PC-3 (cell line): ENCODE measurements at regions not wholly inside any gene's neighbourhood (a gene's known extent, or its start where the extent isn't known, plus 50 kb on each side); places are given as distances from the start of the nearest gene placed in this dataset.

Experiments used
- EZH2phosphoT487 ChIP-seq: fragments of 300-600 bp; sonication (generic); IDR thresholded peaks from 2 replicates; pipeline ENCODE4 v1.6.1; 2018; ENCODE audit warnings: mild to moderate bottlenecking, antibody characterized with exemption, low read length, borderline replicate concordance
- TF ChIP-seq, protein P1 (sequence below): fragments of 300-600 bp; sonication (generic); conservative IDR thresholded peaks from 2 replicates; pipeline ENCODE4 v1.5.1; 2017; ENCODE audit warnings: antibody characterized with exemption, low read depth, mild to moderate bottlenecking, low read length

DNA sequence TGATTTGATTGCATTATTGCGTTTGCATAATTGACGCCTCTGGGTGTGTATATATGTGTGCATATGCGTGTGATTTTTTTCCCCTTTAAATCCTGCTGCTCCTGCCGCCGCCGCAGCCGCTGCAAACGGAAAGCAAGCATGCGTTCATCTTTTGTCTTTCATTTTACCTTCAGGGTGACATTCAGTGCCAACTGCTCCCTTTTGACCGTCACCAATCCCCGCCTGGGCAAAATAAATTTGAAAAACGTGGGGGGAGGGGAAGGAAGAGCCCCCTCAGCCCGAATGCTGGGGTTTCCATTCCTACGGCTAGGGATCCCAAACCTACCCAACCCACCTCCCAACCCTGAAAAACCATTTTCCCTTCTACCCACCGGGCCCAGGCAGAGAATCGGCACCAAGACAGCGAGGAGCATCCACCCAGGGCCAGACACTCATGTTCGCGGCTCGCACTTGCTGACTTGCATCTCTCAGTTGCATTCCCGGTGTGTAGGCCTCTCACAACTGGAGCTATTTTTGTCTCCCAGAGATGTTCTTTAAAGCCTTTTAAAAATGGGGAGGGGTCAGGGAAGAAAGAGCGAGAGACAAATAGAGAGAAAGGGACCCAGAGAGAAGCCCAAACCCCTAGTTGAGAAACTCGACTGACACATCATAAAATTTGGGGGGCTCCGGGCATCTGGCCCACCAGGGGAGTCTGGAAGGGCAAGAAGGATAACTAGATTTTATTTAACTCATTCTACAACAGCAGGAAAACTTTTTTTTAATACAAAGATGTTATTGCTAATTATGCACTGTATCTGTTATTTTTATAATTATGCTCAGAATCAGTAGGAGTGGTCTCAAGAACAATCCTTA is 367.1 kb upstream of the ESRRG start:
- TF ChIP-seq EZH2phosphoT487: no peak
- TF ChIP-seq, protein P1, sequence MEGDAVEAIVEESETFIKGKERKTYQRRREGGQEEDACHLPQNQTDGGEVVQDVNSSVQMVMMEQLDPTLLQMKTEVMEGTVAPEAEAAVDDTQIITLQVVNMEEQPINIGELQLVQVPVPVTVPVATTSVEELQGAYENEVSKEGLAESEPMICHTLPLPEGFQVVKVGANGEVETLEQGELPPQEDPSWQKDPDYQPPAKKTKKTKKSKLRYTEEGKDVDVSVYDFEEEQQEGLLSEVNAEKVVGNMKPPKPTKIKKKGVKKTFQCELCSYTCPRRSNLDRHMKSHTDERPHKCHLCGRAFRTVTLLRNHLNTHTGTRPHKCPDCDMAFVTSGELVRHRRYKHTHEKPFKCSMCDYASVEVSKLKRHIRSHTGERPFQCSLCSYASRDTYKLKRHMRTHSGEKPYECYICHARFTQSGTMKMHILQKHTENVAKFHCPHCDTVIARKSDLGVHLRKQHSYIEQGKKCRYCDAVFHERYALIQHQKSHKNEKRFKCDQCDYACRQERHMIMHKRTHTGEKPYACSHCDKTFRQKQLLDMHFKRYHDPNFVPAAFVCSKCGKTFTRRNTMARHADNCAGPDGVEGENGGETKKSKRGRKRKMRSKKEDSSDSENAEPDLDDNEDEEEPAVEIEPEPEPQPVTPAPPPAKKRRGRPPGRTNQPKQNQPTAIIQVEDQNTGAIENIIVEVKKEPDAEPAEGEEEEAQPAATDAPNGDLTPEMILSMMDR: no peak
